Panc1 (cell line): ENCODE measurements at regions not wholly inside any gene's neighbourhood (a gene's known extent, or its start where the extent isn't known, plus 50 kb on each side); places are given as distances from the start of the nearest gene placed in this dataset.

Experiments used
- ATAC-seq: fragments of 200-7000 bp; cut with Tn5 transposase; 2 replicates; pipeline ENCODE4 v1.9.1; 2020; ENCODE audit warnings: mild to moderate bottlenecking, moderate library complexity
- BruUV-seq: library from RNA; stranded (reverse); fragments of 400-500 nt; replicated peaks from 2 replicates; lab custom pipeline; 2021; lab: Mats Ljungman, UMichigan
- CTCF ChIA-PET: fragments of 300-600 bp; sonication (Branson Sonifier 250); formaldehyde crosslinking; loops from one replicate; lab custom pipeline; 2022; ENCODE audit warnings: antibody characterized with exemption; lab: Charles Lee
- POLR2A ChIA-PET: fragments of 300-600 bp; sonication (Branson Sonifier 250); formaldehyde crosslinking; loops from one replicate; lab custom pipeline; 2022; ENCODE audit warnings: antibody characterized with exemption; lab: Charles Lee
- DNase-seq: peaks from one replicate; pipeline ENCODE4 v3.0.0-alpha.2; 2010; ENCODE audit warnings: low read depth, low spot score
- H3K27ac ChIP-seq: 2 replicates; pipeline ENCODE4 v1.5.1; 2011; ENCODE audit warnings: mild to moderate bottlenecking, low read length, inconsistent platforms
- H3K27me3 ChIP-seq: fragments of 200-500 bp; sonication (Bioruptor generic); 2 replicates; pipeline ENCODE4 v1.6.0; 2014; ENCODE audit warnings: low read length, inconsistent platforms; ENCODE audit not compliant: control insufficient read depth, insufficient read depth
- H3K36me3 ChIP-seq: fragments of 200-500 bp; sonication (Bioruptor generic); 2 replicates; pipeline ENCODE4 v1.5.1; 2014; ENCODE audit warnings: inconsistent platforms, mild to moderate bottlenecking, low read length, moderate library complexity; ENCODE audit not compliant: control insufficient read depth, insufficient read depth
- H3K4me1 ChIP-seq: 2 replicates; pipeline ENCODE4 v1.5.1; 2011; ENCODE audit warnings: inconsistent platforms, mild to moderate bottlenecking, low read length, moderate library complexity; ENCODE audit not compliant: control insufficient read depth, insufficient read depth
- H3K4me3 ChIP-seq, 2 experiments: 2 replicates each; pipeline ENCODE4 v1.5.1; 2011 to 2012; ENCODE audit warnings: low read depth in 2 of 2, low read length in 2 of 2, mild to moderate bottlenecking in 2 of 2, inconsistent platforms in 1 of 2, moderate library complexity in 1 of 2
- H3K9me3 ChIP-seq: fragments of 200-500 bp; sonication (Bioruptor generic); 2 replicates; pipeline ENCODE4 v1.5.1; 2014; ENCODE audit warnings: low read depth, mild to moderate bottlenecking, inconsistent platforms, low read length, moderate library complexity; ENCODE audit not compliant: control insufficient read depth, insufficient read depth
- CTCF ChIP-seq: fragments of 450-650 bp; IDR thresholded peaks from 2 replicates; pipeline ENCODE4 v1.5.1; 2017; ENCODE audit warnings: mild to moderate bottlenecking
- POLR2AphosphoS5 ChIP-seq: IDR thresholded peaks from 2 replicates; pipeline ENCODE4 v1.6.1; 2012; ENCODE audit warnings: mild to moderate bottlenecking, low read depth, low read length, moderate library complexity
- REST ChIP-seq, 2 experiments: IDR thresholded peaks; 2 replicates each; pipeline ENCODE4 v1.6.1; 2011 to 2012; ENCODE audit warnings: low read depth in 2 of 2, control low read depth in 1 of 2, low read length in 1 of 2, mild to moderate bottlenecking in 1 of 2, moderate library complexity in 1 of 2; ENCODE audit not compliant: insufficient read depth in 1 of 2
- SIN3A ChIP-seq: IDR thresholded peaks from 2 replicates; pipeline ENCODE4 v1.6.1; 2012; ENCODE audit warnings: low read depth, mild to moderate bottlenecking, low read length, moderate library complexity, borderline replicate concordance; ENCODE audit not compliant: insufficient read depth
- TCF7L2 ChIP-seq: IDR thresholded peaks from 2 replicates; pipeline ENCODE4 v1.6.1; 2011; ENCODE audit warnings: mild to moderate bottlenecking, low read depth, low read length, inconsistent platforms
- in situ Hi-C: cut with HindIII; loops from 2 replicates; pipeline ENCODE4 v1.10.0; 2016; ENCODE audit warnings: low sequenced_read_pairs, low pct_unique_long_range_greater_than_20kb
- intact Hi-C: fragments of 100-400 bp; cut with micrococcal nuclease; formaldehyde crosslinking; loops from one replicate; pipeline ENCODE4 v1.10.0; 2022; ENCODE audit not compliant: unreplicated experiment

- in situ Hi-C loops (no loop called here), intact Hi-C loops (no loop called here)
- Histone ChIP-seq H3K27me3 (no peaks in the 10 kb centered on the region), H3K27ac (no peak overlapping the region), H3K4me1 (no peaks in the 10 kb centered on the region), H3K36me3 (no peaks in the 10 kb centered on the region), H3K9me3 (no peaks in the 10 kb centered on the region), H3K4me3 (no peak overlapping the region)
- DNase-seq: no peak
- POLR2A ChIA-PET: interaction anchor here (0.6 kb wide), 1 partner anchor 459 kb away, joined by 7 read pairs; no protein-coding TSS in a partner anchor
- TF ChIP-seq REST (IDR thresholded peaks at IDR 0.05; ENCODE audit: insufficient read depth in 1 of 2, low read depth in 2 of 2, low read length in 1 of 2) (no peak), TCF7L2 (no peak), POLR2AphosphoS5 (no peak), CTCF (no peak), SIN3A (no peak)
- no TSS peak for BruUV-seq
- ATAC-seq: no peak
- CTCF ChIA-PET: no interaction called here
Observed at GRCh38 chr2:187959821-187960220, 331.9 kb upstream of the GULP1 start.

GRCh38 chr2:187962538-187962937, 329.1 kb upstream of the GULP1 start:
- intact Hi-C loops (no loop called here), in situ Hi-C loops (no loop called here)
- H3K4me1 ChIP-seq: no peaks in the 10 kb centered on the region
- no peak overlapping the region for H3K4me3 ChIP-seq
- DNase-seq: no peak
- POLR2A ChIA-PET: no interaction called here
- no peaks in the 10 kb centered on the region for H3K9me3 ChIP-seq
- ATAC-seq: no peak
- TF ChIP-seq SIN3A (no peak), REST (IDR thresholded peaks at IDR 0.05; ENCODE audit: insufficient read depth in 1 of 2, low read depth in 2 of 2, low read length in 1 of 2) (no peak), CTCF (no peak), TCF7L2 (no peak), POLR2AphosphoS5 (no peak)
- H3K27ac ChIP-seq: no peak overlapping the region
- no peaks in the 10 kb centered on the region for H3K36me3 ChIP-seq
- no peaks in the 10 kb centered on the region for H3K27me3 ChIP-seq
- CTCF ChIA-PET: no interaction called here
- no TSS peak for BruUV-seq
